ENCODE measurements at regions not wholly inside any gene's neighbourhood (a gene's known extent, or its start where the extent isn't known, plus 50 kb on each side); places are given as distances from the start of the nearest gene placed in this dataset.

- Histone ChIP-seq H3K4me1 (ENCODE audit: control insufficient read depth, extremely low read depth, insufficient read depth, low read length) (no peaks in the 10 kb centered on the region), H4K20me1 (ENCODE audit: control insufficient read depth, extremely low read depth, insufficient read depth, low read length) (no peaks in the 10 kb centered on the region), H3K9ac (ENCODE audit: insufficient read depth, low read length) (no peak overlapping the region), H3K27me3 (ENCODE audit: control insufficient read depth, insufficient read depth, low read length) (no peaks in the 10 kb centered on the region), H2AFZ (ENCODE audit: low read length) (no peak overlapping the region), H3K9me3 (ENCODE audit: control insufficient read depth, insufficient read depth, low read depth, low read length) (no peaks in the 10 kb centered on the region), H3K79me2 (ENCODE audit: control insufficient read depth, insufficient read depth, low read length) (no peaks in the 10 kb centered on the region), H3K4me2 (ENCODE audit: extremely low read depth, insufficient read depth, low read length) (no peak overlapping the region), H3K36me3 (ENCODE audit: control insufficient read depth, insufficient read depth, low read length) (no peaks in the 10 kb centered on the region), H3K27ac (ENCODE audit: insufficient read depth, low read length) (no peak overlapping the region), H3K4me3 (replicated peaks in 1 of 4; ENCODE audit: control extremely low read depth in 1 of 4, insufficient read depth in 1 of 4, low read depth in 3 of 4, low read length in 4 of 4) (no peak overlapping the region)
- no peak for TF ChIP-seq CTCF (conservative IDR thresholded peaks at IDR 0.05 in 1 of 2, IDR thresholded peaks at IDR 0.05 in 1 of 2; ENCODE audit: low read depth in 1 of 2, low read length in 2 of 2)
- TF ChIP-seq EZH2 (IDR thresholded peaks at IDR 0.05; ENCODE audit: low read length, missing control alignments): no peak
- DNase-seq (ENCODE audit: low read depth in 2 of 2): no peak
These were observed 483.2 kb upstream of the EPHA7 start for GRCh38 chr6:93902517-93902916.

- TF ChIP-seq CTCF (conservative IDR thresholded peaks at IDR 0.05 in 1 of 2, IDR thresholded peaks at IDR 0.05 in 1 of 2; ENCODE audit: low read depth in 1 of 2, low read length in 2 of 2) (no peak), EZH2 (IDR thresholded peaks at IDR 0.05; ENCODE audit: low read length, missing control alignments) (no peak)
- H3K9me3 ChIP-seq (ENCODE audit: control insufficient read depth, insufficient read depth, low read depth, low read length): no peaks in the 10 kb centered on the region
- DNase-seq (ENCODE audit: low read depth in 2 of 2): no peak
- no peak overlapping the region for H3K4me2 ChIP-seq (ENCODE audit: extremely low read depth, insufficient read depth, low read length)
- no peaks in the 10 kb centered on the region for H3K79me2 ChIP-seq (ENCODE audit: control insufficient read depth, insufficient read depth, low read length)
- no peak overlapping the region for H2AFZ ChIP-seq (ENCODE audit: low read length)
- H3K4me1 ChIP-seq (ENCODE audit: control insufficient read depth, extremely low read depth, insufficient read depth, low read length): no peaks in the 10 kb centered on the region
- no peaks in the 10 kb centered on the region for H3K27me3 ChIP-seq (ENCODE audit: control insufficient read depth, insufficient read depth, low read length)
- no peaks in the 10 kb centered on the region for H4K20me1 ChIP-seq (ENCODE audit: control insufficient read depth, extremely low read depth, insufficient read depth, low read length)
- H3K9ac ChIP-seq (ENCODE audit: insufficient read depth, low read length): no peak overlapping the region
- no peaks in the 10 kb centered on the region for H3K36me3 ChIP-seq (ENCODE audit: control insufficient read depth, insufficient read depth, low read length)
- H3K4me3 ChIP-seq (replicated peaks in 1 of 4; ENCODE audit: control extremely low read depth in 1 of 4, insufficient read depth in 1 of 4, low read depth in 3 of 4, low read length in 4 of 4): no peak overlapping the region
- no peak overlapping the region for H3K27ac ChIP-seq (ENCODE audit: insufficient read depth, low read length)
These were observed 480.8 kb upstream of the EPHA7 start for GRCh38 chr6:93900142-93900541.

GRCh38 chr6:93896081-93896480 lies 476.7 kb upstream of the EPHA7 start:
- H3K9ac ChIP-seq (ENCODE audit: insufficient read depth, low read length): no peak overlapping the region
- no peaks in the 10 kb centered on the region for H3K79me2 ChIP-seq (ENCODE audit: control insufficient read depth, insufficient read depth, low read length)
- no peaks in the 10 kb centered on the region for H3K4me1 ChIP-seq (ENCODE audit: control insufficient read depth, extremely low read depth, insufficient read depth, low read length)
- no peak overlapping the region for H2AFZ ChIP-seq (ENCODE audit: low read length)
- H4K20me1 ChIP-seq (ENCODE audit: control insufficient read depth, extremely low read depth, insufficient read depth, low read length): no peaks in the 10 kb centered on the region
- TF ChIP-seq EZH2 (IDR thresholded peaks at IDR 0.05; ENCODE audit: low read length, missing control alignments): no peak
- no peaks in the 10 kb centered on the region for H3K27me3 ChIP-seq (ENCODE audit: control insufficient read depth, insufficient read depth, low read length)
- no peak overlapping the region for H3K4me3 ChIP-seq (replicated peaks in 1 of 4; ENCODE audit: control extremely low read depth in 1 of 4, insufficient read depth in 1 of 4, low read depth in 3 of 4, low read length in 4 of 4)
- H3K27ac ChIP-seq (ENCODE audit: insufficient read depth, low read length): no peak overlapping the region
- H3K9me3 ChIP-seq (ENCODE audit: control insufficient read depth, insufficient read depth, low read depth, low read length): no peaks in the 10 kb centered on the region
- DNase-seq (ENCODE audit: low read depth in 2 of 2): no peak
- no peaks in the 10 kb centered on the region for H3K36me3 ChIP-seq (ENCODE audit: control insufficient read depth, insufficient read depth, low read length)
- H3K4me2 ChIP-seq (ENCODE audit: extremely low read depth, insufficient read depth, low read length): no peak overlapping the region
